ENCODE measurements at regions not wholly inside any gene's neighbourhood (a gene's known extent, or its start where the extent isn't known, plus 50 kb on each side); places are given as distances from the start of the nearest gene placed in this dataset.
"Not testable (repeated sequence)": the region's sequence is repeated elsewhere in the genome, so short reads cannot be mapped to it uniquely, and the experiment has no call there.

DNA sequence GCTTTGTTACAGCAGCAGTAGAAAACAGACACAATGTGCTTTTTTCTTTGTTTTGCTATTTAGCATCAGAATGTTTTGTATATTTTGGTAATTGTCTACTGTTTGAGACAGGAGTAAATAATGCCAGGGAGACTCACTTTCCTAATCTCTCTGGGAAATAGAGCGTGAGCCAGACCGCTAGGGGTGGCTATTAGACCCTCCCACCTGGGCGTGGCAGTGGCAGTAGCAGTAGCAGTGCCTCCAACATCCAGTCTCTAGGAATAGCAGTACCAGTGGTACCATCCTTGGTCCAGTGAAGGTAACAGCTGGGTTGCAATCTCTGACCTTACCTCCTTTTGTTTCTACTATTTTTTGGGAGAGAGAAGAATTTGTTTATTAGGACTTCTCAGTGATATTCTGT is 165.7 kb upstream of the MAGI2 start:
- H3K4me3 ChIP-seq (ENCODE audit: low read length): no peak overlapping the region
- no peaks in the 10 kb centered on the region for H3K36me3 ChIP-seq (ENCODE audit: control insufficient read depth, insufficient read depth, low read length)
- H3K27ac ChIP-seq (ENCODE audit: low read length): no peak overlapping the region
- WGBS (ENCODE audit: insufficient coverage, insufficient read length): no CpG with 5 or more reads among the region's 3 CpGs
- no peaks in the 10 kb centered on the region; the same call in 1 of the 2 replicates for H3K4me1 ChIP-seq (ENCODE audit: control insufficient read depth, insufficient read depth, low read length)
- DNase-seq (ENCODE audit: low read depth, low spot score): no peak
- H3K9me3 ChIP-seq (ENCODE audit: control insufficient read depth, insufficient read depth, low read length): no peaks in the 10 kb centered on the region
- H3K27me3 ChIP-seq (ENCODE audit: control insufficient read depth, insufficient read depth, low read length): no peaks in the 10 kb centered on the region

DNA sequence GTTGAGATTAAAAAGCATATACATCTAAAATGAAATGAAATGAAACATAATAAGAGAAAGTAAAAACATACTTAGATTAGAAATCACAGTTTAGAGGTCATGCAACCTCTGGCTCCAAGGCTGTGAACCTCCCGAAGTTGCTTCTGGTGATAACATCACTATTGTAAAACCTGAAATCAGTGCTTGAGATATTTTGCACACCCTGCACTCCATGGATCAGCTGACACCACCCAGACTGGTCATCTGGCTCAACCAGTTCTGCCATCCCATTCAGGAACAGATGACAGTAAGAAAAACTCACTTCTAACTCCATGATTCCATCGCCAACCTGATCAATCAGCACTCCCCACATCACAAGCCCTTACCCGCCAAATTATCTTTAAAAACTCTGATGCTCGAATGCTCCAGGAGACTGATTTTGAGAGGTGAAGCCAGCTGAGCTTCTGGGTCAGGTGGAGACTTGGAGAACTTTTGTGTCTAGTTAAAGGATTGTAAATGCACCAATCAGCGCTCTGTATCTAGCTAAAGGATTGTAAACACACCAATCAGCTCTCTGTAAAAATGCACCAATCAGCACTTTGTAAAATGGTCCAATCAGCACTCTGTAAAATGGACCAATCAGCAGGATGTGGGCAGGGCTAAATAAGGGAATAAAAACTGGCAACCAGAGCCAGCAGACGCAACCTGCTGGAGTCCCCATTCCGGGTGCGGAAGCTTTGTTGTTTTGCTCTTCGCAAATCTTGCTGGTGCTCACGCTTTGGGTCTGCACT is 162.6 kb upstream of the MAGI2 start:
- H3K27ac ChIP-seq (ENCODE audit: low read length): no peak overlapping the region
- DNase-seq (ENCODE audit: low read depth, low spot score): no peak
- no peaks in the 10 kb centered on the region for H3K27me3 ChIP-seq (ENCODE audit: control insufficient read depth, insufficient read depth, low read length)
- H3K4me1 ChIP-seq (ENCODE audit: control insufficient read depth, insufficient read depth, low read length): no peaks in the 10 kb centered on the region; the same call in 1 of the 2 replicates
- H3K9me3 ChIP-seq (ENCODE audit: control insufficient read depth, insufficient read depth, low read length): no peaks in the 10 kb centered on the region
- H3K36me3 ChIP-seq (ENCODE audit: control insufficient read depth, insufficient read depth, low read length): no peaks in the 10 kb centered on the region
- no CpG with 5 or more reads among the region's 10 CpGs for WGBS (ENCODE audit: insufficient coverage, insufficient read length)
- H3K4me3 ChIP-seq (ENCODE audit: low read length): no peak overlapping the region

DNA sequence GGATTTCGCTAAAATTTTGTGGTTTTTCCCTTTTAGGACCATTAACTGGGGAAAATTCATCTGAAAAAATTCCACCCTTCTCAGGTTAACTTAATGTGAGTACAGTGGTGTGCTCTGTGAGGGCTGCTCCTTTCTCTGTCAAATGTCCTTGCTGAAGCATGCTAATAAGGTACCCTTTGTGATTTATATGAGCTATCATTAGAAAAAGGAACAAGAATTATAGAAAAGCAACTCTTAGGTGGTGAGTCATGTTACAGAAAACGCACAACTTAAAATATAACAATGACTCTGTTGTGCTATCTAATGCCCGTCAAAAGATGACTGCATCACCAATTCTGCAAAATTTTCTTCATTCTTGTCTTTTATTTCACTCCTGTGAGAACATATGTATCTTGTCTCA is 162.0 kb upstream of the MAGI2 start:
- Histone ChIP-seq H3K4me3 (ENCODE audit: low read length) (no peak overlapping the region), H3K36me3 (ENCODE audit: control insufficient read depth, insufficient read depth, low read length) (no peaks in the 10 kb centered on the region), H3K4me1 (ENCODE audit: control insufficient read depth, insufficient read depth, low read length) (no peaks in the 10 kb centered on the region; the same call in 1 of the 2 replicates), H3K27me3 (ENCODE audit: control insufficient read depth, insufficient read depth, low read length) (no peaks in the 10 kb centered on the region), H3K9me3 (ENCODE audit: control insufficient read depth, insufficient read depth, low read length) (no peaks in the 10 kb centered on the region), H3K27ac (ENCODE audit: low read length) (no peak overlapping the region)
- WGBS (ENCODE audit: insufficient coverage, insufficient read length): no CpG with 5 or more reads among the region's 3 CpGs
- DNase-seq (ENCODE audit: low read depth, low spot score): no peak

DNA sequence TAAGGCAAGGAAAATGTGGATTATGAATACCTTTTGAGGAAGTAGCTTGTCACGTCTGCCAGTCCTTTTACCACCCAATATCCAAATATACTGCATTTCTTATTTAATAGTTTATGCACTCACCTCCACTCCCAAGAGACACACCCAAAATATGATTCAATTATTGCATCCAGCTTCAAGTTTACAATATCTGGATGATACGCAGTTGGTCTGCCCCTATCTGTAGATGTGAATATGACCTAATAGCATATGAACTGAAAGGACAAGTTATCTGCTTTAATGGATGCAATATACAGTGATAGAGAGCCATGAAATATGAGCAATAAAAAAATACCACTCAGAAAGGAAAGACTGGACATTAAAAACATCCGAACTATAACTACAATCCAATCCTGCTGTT is 159.4 kb upstream of the MAGI2 start:
- no peaks in the 10 kb centered on the region; the same call in 1 of the 2 replicates for H3K4me1 ChIP-seq (ENCODE audit: control insufficient read depth, insufficient read depth, low read length)
- WGBS (ENCODE audit: insufficient coverage, insufficient read length): no CpG with 5 or more reads among the region's 3 CpGs
- DNase-seq (ENCODE audit: low read depth, low spot score): no peak
- no peak overlapping the region for H3K4me3 ChIP-seq (ENCODE audit: low read length)
- no peaks in the 10 kb centered on the region for H3K36me3 ChIP-seq (ENCODE audit: control insufficient read depth, insufficient read depth, low read length)
- H3K27me3 ChIP-seq (ENCODE audit: control insufficient read depth, insufficient read depth, low read length): no peaks in the 10 kb centered on the region
- no peaks in the 10 kb centered on the region for H3K9me3 ChIP-seq (ENCODE audit: control insufficient read depth, insufficient read depth, low read length)
- H3K27ac ChIP-seq (ENCODE audit: low read length): no peak overlapping the region

DNA sequence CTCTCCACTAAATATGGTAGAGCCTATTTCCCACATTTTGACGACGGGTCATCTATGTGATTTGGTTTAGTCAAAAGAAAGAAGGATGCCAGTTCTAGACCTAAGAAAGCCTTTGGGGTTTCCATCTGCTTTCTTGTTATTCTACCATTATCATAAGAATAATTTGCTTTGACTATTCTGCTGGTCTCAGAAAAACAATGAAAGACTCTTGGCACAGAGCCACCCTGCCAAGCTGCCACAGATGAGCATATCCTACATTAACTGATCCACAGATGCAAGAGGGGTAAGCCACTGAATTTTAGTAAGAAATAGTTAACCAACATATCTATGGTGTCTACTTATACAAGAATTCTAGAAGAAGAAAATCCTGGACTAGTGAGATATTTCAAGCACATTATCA is 158.6 kb upstream of the MAGI2 start:
- Histone ChIP-seq H3K4me1 (ENCODE audit: control insufficient read depth, insufficient read depth, low read length) (no peaks in the 10 kb centered on the region; the same call in 1 of the 2 replicates), H3K9me3 (ENCODE audit: control insufficient read depth, insufficient read depth, low read length) (no peaks in the 10 kb centered on the region), H3K4me3 (ENCODE audit: low read length) (no peak overlapping the region), H3K36me3 (ENCODE audit: control insufficient read depth, insufficient read depth, low read length) (no peaks in the 10 kb centered on the region), H3K27me3 (ENCODE audit: control insufficient read depth, insufficient read depth, low read length) (no peaks in the 10 kb centered on the region), H3K27ac (ENCODE audit: low read length) (no peak overlapping the region)
- DNase-seq (ENCODE audit: low read depth, low spot score): no peak
- no CpG with 5 or more reads among the region's 2 CpGs for WGBS (ENCODE audit: insufficient coverage, insufficient read length)

DNA sequence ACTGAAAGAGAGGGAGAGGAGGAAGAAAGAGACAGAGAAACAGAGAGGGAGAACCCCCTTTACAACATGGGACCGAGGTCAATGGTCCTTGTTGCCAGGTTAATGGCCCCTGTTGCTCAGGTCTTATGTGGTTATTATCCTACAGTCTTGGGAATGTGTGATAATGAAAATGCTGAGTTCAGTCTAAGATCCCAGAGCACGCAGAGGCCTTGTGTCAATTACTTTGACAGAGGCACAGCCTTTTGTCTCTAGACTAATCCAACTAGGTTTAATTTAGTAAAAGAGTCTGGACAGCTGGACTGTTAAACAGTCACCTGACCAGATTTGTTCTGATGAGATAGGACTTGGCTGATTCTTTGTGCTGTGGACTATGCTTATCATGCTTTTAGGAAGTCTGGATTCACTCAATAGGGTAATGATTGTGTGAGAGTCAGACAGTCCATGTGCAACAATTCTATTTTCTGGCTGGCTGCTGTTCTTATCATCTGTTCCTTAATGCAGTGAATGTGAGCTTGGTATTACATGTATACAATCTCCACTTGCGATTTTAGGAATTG is 157.4 kb upstream of the MAGI2 start:
- no peak overlapping the region for H3K27ac ChIP-seq (ENCODE audit: low read length)
- no peak overlapping the region for H3K4me3 ChIP-seq (ENCODE audit: low read length)
- H3K36me3 ChIP-seq (ENCODE audit: control insufficient read depth, insufficient read depth, low read length): no peaks in the 10 kb centered on the region
- no peaks in the 10 kb centered on the region for H3K9me3 ChIP-seq (ENCODE audit: control insufficient read depth, insufficient read depth, low read length)
- no CpG with 5 or more reads among the region's 3 CpGs for WGBS (ENCODE audit: insufficient coverage, insufficient read length)
- no peak for DNase-seq (ENCODE audit: low read depth, low spot score)
- H3K4me1 ChIP-seq (ENCODE audit: control insufficient read depth, insufficient read depth, low read length): no peaks in the 10 kb centered on the region; the same call in 1 of the 2 replicates
- H3K27me3 ChIP-seq (ENCODE audit: control insufficient read depth, insufficient read depth, low read length): no peaks in the 10 kb centered on the region

DNA sequence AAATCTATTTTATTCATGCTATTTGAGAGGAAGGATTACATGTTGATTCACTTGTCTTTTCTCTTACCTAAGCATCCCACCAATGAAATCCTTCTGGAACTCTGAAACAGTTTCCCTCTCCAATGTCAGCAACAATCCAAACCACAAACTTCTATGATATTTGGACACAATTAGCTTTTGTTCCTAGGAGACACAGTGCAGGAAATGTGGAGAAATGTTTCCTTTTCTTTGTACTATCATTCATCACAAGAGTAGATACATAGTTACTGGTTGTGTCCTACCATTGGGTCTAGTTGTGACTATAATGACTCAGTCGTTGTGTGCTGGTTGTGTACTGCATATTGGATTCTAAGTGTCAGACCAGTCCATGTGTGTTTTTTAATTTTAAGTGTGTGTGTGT is 156.8 kb upstream of the MAGI2 start:
- no peak for DNase-seq (ENCODE audit: low read depth, low spot score)
- no peak overlapping the region for H3K4me3 ChIP-seq (ENCODE audit: low read length)
- H3K36me3 ChIP-seq (ENCODE audit: control insufficient read depth, insufficient read depth, low read length): no peaks in the 10 kb centered on the region
- no peak overlapping the region for H3K27ac ChIP-seq (ENCODE audit: low read length)
- WGBS (ENCODE audit: insufficient coverage, insufficient read length): no CpG with 5 or more reads among the region's 1 CpG
- no peaks in the 10 kb centered on the region for H3K4me1 ChIP-seq (ENCODE audit: control insufficient read depth, insufficient read depth, low read length)
- H3K27me3 ChIP-seq (ENCODE audit: control insufficient read depth, insufficient read depth, low read length): no peaks in the 10 kb centered on the region
- H3K9me3 ChIP-seq (ENCODE audit: control insufficient read depth, insufficient read depth, low read length): no peaks in the 10 kb centered on the region

DNA sequence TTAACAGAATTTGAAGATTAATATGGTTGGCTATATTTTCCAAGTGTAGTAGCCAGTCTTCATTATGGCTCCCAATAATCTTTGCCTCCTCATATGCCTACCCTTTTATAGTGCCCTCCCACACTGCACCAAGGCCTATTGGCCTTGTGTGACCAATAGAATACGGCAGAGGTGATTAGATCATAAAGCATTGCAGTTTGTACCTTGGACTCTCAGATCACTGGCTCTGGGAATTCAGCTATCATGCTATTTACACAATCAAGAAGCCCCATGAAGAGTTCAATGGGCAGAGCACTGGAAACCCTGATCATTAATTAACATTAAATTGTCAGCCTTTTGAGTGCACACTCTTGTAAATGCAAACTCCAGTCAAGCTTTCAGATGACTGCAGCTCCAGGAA is 154.5 kb upstream of the MAGI2 start:
- H3K4me3 ChIP-seq (ENCODE audit: low read length): no peak overlapping the region
- DNase-seq (ENCODE audit: low read depth, low spot score): no peak
- H3K36me3 ChIP-seq (ENCODE audit: control insufficient read depth, insufficient read depth, low read length): no peaks in the 10 kb centered on the region
- no peaks in the 10 kb centered on the region for H3K4me1 ChIP-seq (ENCODE audit: control insufficient read depth, insufficient read depth, low read length)
- no peak overlapping the region for H3K27ac ChIP-seq (ENCODE audit: low read length)
- no peaks in the 10 kb centered on the region for H3K9me3 ChIP-seq (ENCODE audit: control insufficient read depth, insufficient read depth, low read length)
- no peaks in the 10 kb centered on the region for H3K27me3 ChIP-seq (ENCODE audit: control insufficient read depth, insufficient read depth, low read length)
- WGBS (ENCODE audit: insufficient coverage, insufficient read length): no CpG with 5 or more reads among the region's 1 CpG

DNA sequence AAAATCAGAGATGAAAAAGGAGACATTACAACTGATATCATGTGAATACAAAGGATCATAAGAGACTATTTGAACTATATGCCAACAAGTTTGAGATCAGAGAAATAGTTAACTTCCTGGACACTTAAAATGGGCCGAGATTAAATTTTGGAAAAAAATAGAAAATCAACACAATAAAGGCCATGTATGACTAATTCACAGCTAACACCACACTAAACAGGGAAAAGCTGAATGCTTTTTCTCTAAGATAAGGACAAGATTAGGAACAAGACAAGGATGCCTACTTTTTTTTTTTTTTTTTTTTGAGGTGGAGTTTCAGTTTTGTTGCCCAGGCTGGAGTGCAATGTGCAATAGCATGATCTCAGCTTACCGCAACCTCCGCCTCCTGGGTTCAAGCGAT is 151.4 kb upstream of the MAGI2 start:
- Histone ChIP-seq H3K27ac (ENCODE audit: low read length) (no peak overlapping the region), H3K4me1 (ENCODE audit: control insufficient read depth, insufficient read depth, low read length) (no peaks in the 10 kb centered on the region), H3K36me3 (ENCODE audit: control insufficient read depth, insufficient read depth, low read length) (no peaks in the 10 kb centered on the region), H3K9me3 (ENCODE audit: control insufficient read depth, insufficient read depth, low read length) (no peaks in the 10 kb centered on the region), H3K27me3 (ENCODE audit: control insufficient read depth, insufficient read depth, low read length) (no peaks in the 10 kb centered on the region), H3K4me3 (ENCODE audit: low read length) (no peak overlapping the region)
- DNase-seq (ENCODE audit: low read depth, low spot score): no peak
- WGBS (ENCODE audit: insufficient coverage, insufficient read length): no CpG with 5 or more reads among the region's 4 CpGs

DNA sequence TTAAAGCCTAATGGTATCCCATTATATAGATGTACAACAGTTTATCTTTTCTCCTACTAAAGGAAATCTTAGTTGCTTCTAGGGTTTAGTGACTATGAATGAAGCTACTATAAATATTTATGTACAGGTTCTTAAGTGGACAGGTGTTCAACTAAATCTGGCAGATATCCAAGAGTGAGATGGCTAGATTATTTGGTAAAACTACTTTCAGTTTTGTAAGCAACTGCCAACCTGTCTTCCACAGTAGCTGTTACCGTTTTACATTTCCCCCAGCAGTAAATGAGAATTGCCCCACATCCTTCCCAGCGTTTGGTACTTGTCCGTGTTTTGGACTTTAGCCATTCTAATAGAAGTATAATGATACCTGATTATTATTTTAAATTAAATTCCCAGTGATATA is 144.9 kb upstream of the MAGI2 start:
- Histone ChIP-seq H3K9me3 (ENCODE audit: control insufficient read depth, insufficient read depth, low read length) (no peaks in the 10 kb centered on the region), H3K27ac (ENCODE audit: low read length) (no peak overlapping the region), H3K27me3 (ENCODE audit: control insufficient read depth, insufficient read depth, low read length) (no peaks in the 10 kb centered on the region), H3K4me3 (ENCODE audit: low read length) (no peak overlapping the region), H3K4me1 (ENCODE audit: control insufficient read depth, insufficient read depth, low read length) (no peaks in the 10 kb centered on the region), H3K36me3 (ENCODE audit: control insufficient read depth, insufficient read depth, low read length) (no peaks in the 10 kb centered on the region)
- DNase-seq (ENCODE audit: low read depth, low spot score): no peak
- WGBS (ENCODE audit: insufficient coverage, insufficient read length): no CpG with 5 or more reads among the region's 3 CpGs

DNA sequence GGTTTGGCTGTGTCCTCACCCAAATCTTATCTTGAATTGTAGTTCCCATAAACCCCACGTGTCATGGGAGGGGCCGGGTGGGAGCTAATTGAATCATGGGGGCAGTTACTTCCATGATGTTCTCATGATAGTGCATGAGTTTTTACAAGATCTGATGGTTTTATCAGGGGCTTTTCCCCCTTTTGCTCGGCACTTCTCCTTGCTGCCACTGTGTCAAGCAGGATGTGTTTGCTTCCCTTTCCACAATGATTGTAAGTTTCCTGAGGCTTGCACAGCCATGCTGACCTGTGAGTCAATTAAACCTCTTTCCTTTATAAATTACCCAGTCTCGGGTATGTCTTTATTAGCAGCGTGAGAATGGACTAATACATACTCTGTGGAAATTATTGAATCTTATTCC is 141.2 kb upstream of the MAGI2 start:
- H3K4me3 ChIP-seq (ENCODE audit: low read length); DNase-seq (ENCODE audit: low read depth, low spot score); H3K27ac ChIP-seq (ENCODE audit: low read length); H3K27me3 ChIP-seq (ENCODE audit: control insufficient read depth, insufficient read depth, low read length); H3K9me3 ChIP-seq (ENCODE audit: control insufficient read depth, insufficient read depth, low read length); H3K4me1 ChIP-seq (ENCODE audit: control insufficient read depth, insufficient read depth, low read length); H3K36me3 ChIP-seq (ENCODE audit: control insufficient read depth, insufficient read depth, low read length): not testable (repeated sequence)
- WGBS (ENCODE audit: insufficient coverage, insufficient read length): no CpG with 5 or more reads among the region's 5 CpGs

Data from iPS DF 6.9 (cell line).